ENCODE measurements at regions not wholly inside any gene's neighbourhood (a gene's known extent, or its start where the extent isn't known, plus 50 kb on each side); places are given as distances from the start of the nearest gene placed in this dataset.
"Not testable (repeated sequence)": the region's sequence is repeated elsewhere in the genome, so short reads cannot be mapped to it uniquely, and the experiment has no call there.

DNA sequence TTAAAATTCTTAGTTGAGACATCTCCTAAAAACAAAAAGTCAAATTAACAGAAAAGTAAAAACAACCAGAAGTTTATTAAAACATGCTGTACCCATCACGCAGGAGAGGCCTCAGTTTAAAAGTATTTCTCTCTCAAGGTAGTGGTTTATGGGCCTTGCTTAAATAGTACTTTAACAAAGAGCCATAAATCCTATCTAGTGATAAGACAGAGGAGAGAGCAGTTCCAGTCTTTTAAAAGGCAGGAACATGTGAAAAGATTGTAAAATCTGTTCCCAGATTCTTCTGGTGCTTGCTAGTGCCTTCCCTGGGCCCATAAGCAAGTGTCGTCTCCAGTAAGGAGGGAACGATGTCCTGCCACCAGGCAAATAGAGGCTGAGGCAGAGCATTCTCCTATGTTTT, 476.3 kb upstream of the ADGRL3 start:
- DNase-seq = no peak

- no peak for DNase-seq
These were observed 475.5 kb upstream of the ADGRL3 start for GRCh38 chr4:60724623-60725022.

DNA sequence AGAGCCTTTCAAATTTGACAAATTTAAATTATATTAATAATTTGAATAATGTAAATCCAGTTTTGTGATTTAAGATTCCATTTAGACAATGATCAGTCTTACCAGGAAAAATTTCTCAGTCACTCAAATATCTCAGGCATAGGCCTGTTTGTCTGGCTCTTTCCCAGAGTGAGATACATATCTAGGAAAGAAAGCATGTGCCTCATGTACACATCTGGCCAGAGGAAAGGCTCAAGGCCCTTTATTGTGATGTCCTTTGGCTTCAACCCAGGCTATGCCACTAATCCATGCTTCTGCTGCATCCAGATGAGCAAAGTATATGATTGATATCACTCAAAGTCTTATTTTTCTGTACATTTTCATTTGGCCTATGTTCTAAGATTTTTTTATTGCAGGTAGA, 473.3 kb upstream of the ADGRL3 start:
- no peak for DNase-seq

GRCh38 chr4:60729194-60729593, 470.9 kb upstream of the ADGRL3 start:
- DNase-seq = no peak

GRCh38 chr4:60729764-60730163, 470.4 kb upstream of the ADGRL3 start:
- not testable (repeated sequence) for DNase-seq

- DNase-seq = no peak
These were observed 462.3 kb upstream of the ADGRL3 start for GRCh38 chr4:60737858-60738257.

GRCh38 chr4:60743654-60744053, 456.5 kb upstream of the ADGRL3 start:
- DNase-seq = no peak

GRCh38 chr4:60744767-60745166, 455.4 kb upstream of the ADGRL3 start:
- DNase-seq = no peak

DNA sequence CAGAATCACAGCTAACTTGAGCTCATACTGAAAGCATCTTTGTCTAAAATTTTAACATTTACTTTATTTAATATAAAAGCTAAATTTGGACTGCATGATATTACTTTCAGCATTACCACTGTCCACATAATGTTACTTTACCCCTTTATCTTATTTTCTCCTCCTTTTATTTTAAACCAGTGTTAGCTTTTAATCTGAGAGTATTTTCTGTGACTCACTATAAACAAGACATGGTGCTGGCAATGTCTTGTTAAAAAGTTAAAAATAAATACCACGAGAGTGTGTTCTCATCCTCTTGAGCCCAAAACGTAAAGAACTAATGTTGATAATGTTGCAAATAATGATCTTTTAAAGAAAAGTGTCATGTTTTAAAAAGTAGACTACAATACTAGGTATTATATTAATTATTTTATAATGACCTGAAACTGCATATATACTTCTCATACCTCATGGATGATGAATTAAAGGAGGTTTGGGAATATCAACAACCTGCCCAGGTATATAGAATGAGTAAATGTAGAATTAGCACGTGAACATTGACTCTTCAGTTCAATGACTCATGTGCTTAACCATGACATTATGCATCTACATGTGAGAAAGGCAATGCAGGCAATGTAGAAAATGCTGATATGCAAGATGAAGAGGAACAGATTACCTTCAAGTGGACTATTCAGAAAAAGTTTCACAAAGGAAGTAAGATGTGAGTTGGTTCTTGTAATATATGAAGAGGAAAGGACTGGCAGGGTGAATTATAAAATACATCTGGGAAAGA, 454.1 kb upstream of the ADGRL3 start:
- no peak for DNase-seq

GRCh38 chr4:60750962-60751361, 449.2 kb upstream of the ADGRL3 start:
- DNase-seq = no peak

DNA sequence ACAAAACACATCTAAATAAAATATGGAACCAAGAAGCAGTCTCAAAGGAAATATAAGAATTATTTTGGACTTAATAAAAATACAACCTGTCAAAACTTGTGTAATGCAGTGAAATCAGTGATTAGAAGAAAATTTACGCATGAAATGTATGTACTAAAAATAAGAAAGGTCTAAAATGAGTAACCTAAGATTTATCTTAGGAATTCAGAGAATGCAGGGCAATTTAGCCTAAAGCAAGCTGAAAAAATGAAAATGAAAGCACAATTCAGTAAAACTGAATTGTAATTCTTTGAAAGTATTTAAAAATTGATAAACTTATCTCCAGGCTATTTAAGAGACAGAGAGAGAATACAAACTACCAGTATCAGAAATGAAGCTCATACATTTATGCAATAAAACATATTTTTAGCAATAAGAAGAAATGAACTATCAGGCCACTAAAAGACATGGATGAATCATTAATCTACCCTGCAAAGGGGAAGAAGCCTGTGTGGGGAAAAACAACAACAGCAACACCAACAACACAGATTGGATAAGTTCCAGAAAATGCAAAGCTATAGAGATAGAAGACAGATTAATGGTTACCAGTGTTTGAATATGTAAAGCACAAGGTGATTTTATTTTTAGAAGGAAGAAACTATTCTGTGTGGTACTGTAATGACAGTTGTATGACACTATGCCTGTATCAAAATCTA, 442.0 kb upstream of the ADGRL3 start:
- DNase-seq = no peak

DNA sequence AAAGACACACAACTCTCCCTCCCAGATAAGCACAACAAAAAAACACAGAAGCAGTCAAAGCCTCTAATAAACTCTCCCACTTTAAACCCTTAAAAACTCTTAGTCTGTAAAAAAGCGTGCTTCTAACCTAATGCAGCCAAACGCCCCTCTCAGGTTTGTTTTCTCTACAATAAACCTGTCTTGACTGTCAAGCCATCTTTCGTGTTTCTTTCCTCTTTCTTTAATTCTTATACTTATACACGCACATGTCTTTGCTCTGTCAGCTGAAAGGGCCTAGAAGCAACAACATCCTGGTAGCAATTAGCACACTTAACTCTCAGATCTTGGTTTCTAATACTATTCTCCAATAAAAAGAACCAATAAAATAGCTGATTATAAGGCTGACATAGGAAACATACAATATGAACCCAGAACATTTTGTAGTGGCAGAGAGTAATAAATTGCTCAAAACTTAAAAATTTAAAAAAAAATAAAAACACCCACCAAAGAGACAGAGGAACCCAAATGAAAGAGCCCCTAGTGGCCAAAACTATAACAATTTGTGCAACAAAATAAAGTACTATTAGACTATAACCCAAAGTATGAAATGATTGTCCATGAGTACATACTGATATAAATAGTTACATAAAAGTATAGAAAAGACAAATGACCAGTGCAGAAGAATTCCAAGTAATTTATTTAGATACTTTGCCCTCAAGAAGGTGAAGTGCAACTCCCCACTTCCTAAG, 440.4 kb upstream of the ADGRL3 start:
- no peak for DNase-seq

- no peak for DNase-seq
These were observed 419.3 kb upstream of the ADGRL3 start for GRCh38 chr4:60780874-60781273.

- no peak for DNase-seq
These were observed 409.5 kb upstream of the ADGRL3 start for GRCh38 chr4:60790608-60791007.

GRCh38 chr4:60794372-60794771, 405.8 kb upstream of the ADGRL3 start:
- DNase-seq = no peak

DNA sequence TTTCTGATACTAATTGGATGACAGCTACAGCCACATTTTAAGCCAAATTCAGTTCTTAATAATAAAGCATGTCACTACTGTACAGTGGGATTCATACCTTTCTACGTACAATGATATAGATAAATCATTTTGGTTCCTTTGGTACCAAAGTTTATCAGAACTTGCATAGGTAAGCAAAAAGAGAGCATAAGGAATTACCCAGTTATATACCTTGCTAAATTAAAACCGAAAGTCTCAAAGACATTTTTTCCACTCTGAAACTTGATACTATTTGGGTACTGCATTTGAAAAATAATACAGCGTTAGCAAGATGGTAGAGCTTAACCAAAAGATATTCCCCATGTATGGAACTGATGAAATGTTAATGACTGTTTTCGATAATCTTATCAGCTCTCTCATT, 400.9 kb upstream of the ADGRL3 start:
- DNase-seq = no peak

DNA sequence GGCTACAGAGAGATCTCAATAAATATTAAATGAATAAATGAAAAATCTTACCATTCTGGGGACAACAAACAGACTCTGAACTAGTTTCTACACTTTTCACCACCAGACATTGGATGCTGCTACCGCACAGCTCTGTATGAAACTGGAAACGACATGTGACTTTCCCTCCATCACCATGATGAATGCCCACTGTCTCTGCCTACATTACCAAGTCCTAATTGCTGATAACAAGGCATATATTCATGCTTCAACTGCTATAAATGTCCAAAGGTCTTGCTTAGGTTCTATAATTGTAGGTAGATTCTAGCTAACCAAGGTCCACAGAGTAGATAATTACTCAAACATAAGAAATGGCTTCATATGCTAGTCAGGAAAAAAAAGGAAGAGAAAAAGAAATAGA, 399.4 kb upstream of the ADGRL3 start:
- no peak for DNase-seq

DNA sequence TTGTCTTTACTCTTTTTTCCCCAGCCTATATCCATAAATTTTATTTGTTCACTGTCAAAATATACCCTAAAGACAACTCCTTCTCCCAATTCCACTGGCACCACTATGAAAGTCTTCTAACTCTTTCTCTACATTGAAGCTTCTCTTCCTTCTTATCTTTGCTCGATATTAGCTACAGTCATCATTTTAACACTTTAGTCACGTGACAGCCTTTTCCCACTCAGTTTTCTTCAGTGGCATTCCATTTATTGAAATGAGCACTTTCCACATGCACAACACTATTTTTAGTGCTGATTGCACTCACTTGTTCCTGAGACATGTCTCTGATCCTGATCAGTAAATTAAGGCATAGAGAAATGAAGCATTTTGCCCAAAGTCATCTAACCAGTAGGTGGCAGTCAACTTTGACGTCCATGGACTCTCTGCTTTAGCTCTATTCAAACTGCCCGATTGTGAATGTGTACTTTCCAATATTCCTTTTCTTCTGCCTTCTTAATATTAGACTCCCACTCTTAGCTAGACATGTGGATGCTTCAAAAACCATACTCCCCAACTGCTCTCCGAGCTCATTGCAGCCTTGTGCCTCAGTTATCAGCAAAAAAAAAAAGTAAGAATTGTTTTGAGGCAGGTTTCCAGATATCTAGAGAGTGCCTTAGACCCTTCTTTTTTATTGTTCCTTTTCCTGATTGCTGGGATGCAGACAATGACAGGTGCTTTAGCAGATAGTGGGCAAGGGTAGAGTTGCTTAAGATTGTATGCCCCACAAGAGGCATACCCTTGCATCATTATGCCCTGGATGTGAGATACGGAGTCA, 394.4 kb upstream of the ADGRL3 start:
- DNase-seq = peak; percentile 25

DNA sequence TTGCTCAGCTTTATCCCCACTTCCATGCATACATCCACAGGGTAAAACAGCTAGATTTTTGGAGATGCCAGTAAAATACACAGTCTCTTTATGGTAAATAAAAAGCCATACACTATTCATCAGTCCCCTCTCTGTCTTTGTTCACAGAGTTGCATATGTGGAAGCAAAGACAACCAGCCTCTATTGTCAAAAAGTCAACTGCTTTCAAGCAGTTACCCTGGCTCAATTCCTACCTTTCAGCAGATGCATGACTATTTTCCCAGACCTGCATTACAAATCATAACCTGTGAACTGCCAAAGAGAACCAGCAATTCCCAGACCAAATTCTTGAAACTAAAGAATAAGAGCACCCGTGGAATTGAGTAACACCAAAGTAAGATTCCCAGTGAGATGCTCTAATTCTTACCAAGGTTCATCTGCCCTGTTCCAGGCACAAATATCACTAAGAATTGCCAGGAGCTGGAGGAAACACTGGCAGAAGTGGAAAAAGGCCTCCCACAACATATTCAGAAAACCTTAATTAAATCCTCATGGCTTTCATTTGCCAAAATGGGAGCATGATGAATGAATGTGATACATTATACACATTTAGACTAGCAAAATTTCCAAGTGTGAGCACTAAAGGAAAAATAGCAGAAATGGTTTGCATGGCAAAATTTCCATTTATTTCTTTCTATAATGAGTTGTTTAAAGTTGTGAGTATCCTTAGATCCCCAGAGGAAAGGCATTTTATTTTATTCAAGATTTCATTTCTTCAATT, 391.2 kb upstream of the ADGRL3 start:
- no peak for DNase-seq

GRCh38 chr4:60809486-60809800, 390.7 kb upstream of the ADGRL3 start:
- DNase-seq = no peak

- DNase-seq = no peak
These were observed 387.3 kb upstream of the ADGRL3 start for GRCh38 chr4:60812811-60813210.

DNA sequence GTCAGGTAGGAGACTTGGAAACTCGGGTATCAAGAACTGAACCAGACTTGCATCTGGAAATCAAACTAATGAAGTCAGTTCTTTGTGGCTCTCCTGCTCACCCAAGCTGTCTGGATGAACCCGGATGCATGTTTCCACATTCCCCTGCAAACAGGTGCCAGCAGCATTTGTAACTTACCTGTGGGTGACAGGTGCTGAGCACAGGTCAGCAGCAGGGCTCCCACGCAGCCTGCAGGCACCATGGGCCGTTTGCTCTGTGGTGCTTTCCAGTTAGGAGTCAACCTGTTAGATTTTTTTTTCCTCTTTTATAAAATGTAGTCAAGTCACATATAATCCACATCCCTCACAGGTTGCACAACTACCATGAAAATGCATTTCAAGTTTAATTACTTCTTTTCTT, 385.6 kb upstream of the ADGRL3 start:
- no peak for DNase-seq

GRCh38 chr4:60817609-60818008, 382.5 kb upstream of the ADGRL3 start:
- no peak for DNase-seq
